Activated naive CD4-positive, alpha-beta T cell (primary cell): ENCODE measurements at regions not wholly inside any gene's neighbourhood (a gene's known extent, or its start where the extent isn't known, plus 50 kb on each side); places are given as distances from the start of the nearest gene placed in this dataset.

ENCODE experiments used
- DNase-seq, 4 experiments: peaks; one replicate each; lab custom pipeline; 2025; lab: John Stamatoyannopoulos, UW

GRCh38 chr10:25661632-25662031 is 272.4 kb upstream of the MYO3A start:
- DNase-seq: no peak

DNA sequence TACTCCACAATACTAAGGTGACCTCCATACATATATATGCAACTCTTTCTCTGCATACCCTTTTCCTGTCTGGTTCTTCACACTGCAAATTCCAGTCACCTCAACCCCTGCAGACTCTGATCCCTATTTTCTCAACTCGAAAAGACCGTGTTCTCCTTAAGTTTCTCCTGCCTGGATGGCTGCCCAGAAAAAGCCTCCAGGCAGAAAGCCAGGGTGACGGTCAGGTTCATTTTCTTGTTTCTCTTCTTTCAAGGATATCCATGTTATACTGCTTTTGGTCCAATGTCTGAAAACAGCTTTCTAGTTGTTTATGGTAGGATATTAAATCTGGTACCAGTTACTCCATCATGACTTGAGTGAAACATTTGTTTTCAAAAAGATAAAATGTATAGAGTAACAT is 267.8 kb upstream of the MYO3A start:
- no peak for DNase-seq

GRCh38 chr10:25675204-25675603 is 258.8 kb upstream of the MYO3A start:
- DNase-seq: no peak

DNA sequence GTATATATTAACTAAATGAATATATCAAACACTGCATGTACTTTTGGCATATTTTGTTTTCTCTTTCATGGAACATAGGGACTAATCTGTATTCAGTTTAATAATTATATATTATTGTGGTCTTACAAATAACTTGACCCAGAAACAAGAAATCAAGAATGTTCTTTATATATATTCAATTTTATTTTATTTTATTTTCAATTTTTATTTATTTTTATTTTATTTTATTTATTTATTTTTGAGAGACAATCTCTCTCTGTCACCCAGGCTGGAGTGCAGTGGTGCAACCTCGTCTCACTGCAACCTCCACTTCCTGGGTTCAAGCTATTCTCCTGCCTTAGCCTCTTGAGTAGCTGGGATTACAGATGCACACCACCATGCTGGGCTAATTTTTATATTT is 258.4 kb upstream of the MYO3A start:
- no peak for DNase-seq

DNA sequence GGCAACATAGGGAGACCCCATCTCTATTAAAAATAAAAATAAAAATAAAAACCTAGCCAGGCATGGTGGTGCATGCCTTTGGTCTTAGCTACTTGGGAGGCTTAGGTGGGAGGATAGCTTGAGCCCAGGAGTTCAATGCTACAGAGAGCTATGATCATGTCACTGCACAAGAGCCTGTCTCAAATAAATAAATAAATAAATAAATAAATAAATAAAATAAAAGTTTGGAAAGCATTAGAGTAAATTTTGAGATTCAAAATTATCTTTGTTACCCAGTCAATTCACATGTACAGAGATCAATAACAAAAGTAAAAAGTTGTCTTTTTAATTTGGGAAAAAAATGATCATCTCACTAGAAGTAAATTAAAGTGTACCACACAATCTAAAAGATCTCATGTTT is 255.8 kb upstream of the MYO3A start:
- DNase-seq: no peak

- DNase-seq: no peak
These were observed 255.4 kb upstream of the MYO3A start for GRCh38 chr10:25678666-25679065.

- DNase-seq: no peak
These were observed 251.7 kb upstream of the MYO3A start for GRCh38 chr10:25682203-25682851.

DNA sequence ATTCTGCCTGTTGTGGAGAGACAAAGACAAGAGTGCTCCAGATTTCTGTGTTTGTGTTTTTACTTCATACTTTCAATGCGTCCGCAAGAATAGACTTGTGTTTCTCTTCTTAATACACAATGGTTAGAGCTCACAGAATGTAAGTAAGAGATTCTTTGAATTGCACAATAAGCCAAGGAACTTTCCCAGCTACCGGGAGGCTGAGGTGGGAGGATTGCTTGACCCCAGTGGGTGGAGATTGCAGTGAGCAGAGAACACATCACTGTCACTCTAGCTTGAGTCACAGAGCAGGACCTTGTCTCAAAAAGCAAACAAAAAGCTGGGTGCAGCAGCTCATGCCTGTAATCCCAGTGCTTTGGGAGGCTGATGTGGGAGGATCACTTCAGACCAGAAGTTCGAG is 250.7 kb upstream of the MYO3A start:
- no peak for DNase-seq

GRCh38 chr10:25687521-25687920 is 246.5 kb upstream of the MYO3A start:
- DNase-seq: no peak

GRCh38 chr10:25689346-25690100 is 244.5 kb upstream of the MYO3A start:
- no peak for DNase-seq

- DNase-seq: no peak
These were observed 241.3 kb upstream of the MYO3A start for GRCh38 chr10:25692761-25693160.

- no peak for DNase-seq
These were observed 239.7 kb upstream of the MYO3A start for GRCh38 chr10:25694206-25694933.

- no peak for DNase-seq
These were observed 239.1 kb upstream of the MYO3A start for GRCh38 chr10:25694971-25695370.

GRCh38 chr10:25695586-25695985 is 238.4 kb upstream of the MYO3A start:
- DNase-seq: no peak

DNA sequence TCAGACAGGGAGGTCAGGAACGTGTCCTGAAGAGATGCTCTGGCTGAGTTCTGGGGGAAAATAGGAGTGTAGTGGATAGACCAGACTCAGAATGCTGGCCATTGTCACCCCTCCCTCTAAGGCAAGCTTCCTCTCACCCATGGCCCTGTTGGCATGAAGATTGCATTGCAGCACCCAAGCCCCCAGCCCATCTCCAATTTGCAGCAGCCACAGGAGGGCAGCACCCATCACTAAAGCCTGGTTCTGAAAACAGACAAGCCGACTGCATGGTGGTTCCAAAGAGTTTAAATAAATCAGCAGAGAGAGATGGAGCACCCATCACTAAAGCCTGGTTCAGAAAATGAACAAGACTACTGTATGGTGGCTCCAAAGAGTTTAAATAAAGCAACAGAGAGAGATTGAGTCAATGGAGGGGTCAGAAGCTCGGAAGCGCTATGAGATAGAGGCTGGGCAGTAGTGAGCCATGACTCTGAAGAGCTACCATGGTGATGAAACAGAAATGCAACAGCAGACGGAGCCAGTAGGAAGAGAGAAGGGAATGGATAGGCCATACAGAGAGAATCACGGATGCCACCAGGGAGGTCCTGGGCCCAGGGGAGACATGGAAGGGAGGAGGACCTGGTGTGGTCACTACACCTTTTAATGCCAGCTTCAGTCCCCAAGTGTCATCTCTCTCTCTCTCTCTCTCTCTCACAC is 237.9 kb upstream of the MYO3A start:
- DNase-seq: no peak

- no peak for DNase-seq
These were observed 236.6 kb upstream of the MYO3A start for GRCh38 chr10:25697412-25697811.

- DNase-seq: no peak
These were observed 235.4 kb upstream of the MYO3A start for GRCh38 chr10:25698638-25699037.

DNA sequence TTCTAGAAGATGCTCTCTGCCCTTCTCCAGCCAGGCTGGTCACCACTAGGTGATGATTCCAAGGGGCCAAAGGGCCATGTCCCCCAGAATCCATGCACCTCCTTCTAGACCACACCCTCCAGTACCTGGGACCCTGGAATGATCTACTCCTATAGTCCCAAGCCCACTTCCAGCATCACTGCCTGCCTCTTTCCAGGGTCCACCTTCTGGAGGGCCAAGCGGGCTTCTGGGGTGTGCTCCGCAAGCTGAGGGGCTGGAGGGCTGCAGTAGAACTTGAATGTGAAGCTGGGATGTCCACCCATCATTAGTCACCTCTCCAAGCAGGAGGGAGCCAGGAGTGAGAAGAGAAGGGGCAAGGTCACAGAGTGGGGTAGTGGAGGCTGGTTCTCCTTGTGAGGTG is 234.4 kb upstream of the MYO3A start:
- no peak for DNase-seq

DNA sequence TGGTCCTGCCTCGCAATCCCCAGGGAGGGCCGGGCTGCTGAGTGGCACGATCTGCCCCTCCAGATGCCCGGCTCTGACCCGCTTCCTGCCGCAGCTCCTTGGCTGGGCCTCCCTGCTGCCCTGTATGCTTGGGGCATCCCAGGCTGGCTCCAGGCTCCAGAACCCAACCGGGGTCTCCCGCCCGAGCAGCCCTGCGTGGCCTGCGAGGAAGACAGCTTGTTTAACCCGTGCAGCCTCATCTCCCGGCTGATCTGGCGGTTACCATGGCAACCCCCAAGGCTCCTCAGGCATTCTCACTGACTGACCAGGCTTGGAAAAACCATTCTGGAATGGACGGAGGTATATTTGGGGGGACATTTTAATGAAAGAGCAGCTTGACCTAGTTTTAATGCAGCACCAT is 232.4 kb upstream of the MYO3A start:
- DNase-seq: no peak

DNA sequence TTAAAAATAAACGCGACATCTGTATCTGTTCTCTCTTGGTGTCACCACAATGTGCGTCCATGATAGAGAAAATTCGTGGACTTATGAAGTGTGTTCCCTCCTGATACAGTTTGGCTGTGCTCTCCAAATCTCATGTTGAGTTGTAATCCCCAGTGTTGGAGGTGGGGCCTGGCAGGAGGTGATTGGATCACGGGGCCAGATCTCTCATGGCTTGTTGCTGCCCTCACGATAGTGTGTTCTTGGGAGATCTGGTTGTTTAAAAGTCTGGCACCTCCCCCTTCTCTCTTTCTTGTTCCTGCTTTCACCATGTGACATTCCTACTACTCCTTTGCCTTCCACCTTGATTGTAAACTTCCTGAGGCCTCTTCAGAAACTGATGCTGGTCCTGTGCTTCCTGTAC is 229.4 kb upstream of the MYO3A start:
- DNase-seq: no peak

GRCh38 chr10:25707572-25707971 is 226.5 kb upstream of the MYO3A start:
- DNase-seq: no peak

- DNase-seq: no peak
These were observed 225.9 kb upstream of the MYO3A start for GRCh38 chr10:25707976-25708671.
